Loucy (cell line): ENCODE measurements at regions not wholly inside any gene's neighbourhood (a gene's known extent, or its start where the extent isn't known, plus 50 kb on each side); places are given as distances from the start of the nearest gene placed in this dataset.

ENCODE experiments used
- CTCF ChIP-seq: fragments of 200-600 bp; sonication (generic); conservative IDR thresholded peaks from 2 replicates; pipeline ENCODE4 v1.5.1; 2014; ENCODE audit warnings: mild to moderate bottlenecking, antibody characterized with exemption, low read length
- EZH2phosphoT487 ChIP-seq: fragments of 200-600 bp; IDR thresholded peaks from 2 replicates; pipeline ENCODE4 v1.6.1; 2018; ENCODE audit warnings: antibody characterized with exemption, mild to moderate bottlenecking, moderate library complexity, borderline replicate concordance

DNA sequence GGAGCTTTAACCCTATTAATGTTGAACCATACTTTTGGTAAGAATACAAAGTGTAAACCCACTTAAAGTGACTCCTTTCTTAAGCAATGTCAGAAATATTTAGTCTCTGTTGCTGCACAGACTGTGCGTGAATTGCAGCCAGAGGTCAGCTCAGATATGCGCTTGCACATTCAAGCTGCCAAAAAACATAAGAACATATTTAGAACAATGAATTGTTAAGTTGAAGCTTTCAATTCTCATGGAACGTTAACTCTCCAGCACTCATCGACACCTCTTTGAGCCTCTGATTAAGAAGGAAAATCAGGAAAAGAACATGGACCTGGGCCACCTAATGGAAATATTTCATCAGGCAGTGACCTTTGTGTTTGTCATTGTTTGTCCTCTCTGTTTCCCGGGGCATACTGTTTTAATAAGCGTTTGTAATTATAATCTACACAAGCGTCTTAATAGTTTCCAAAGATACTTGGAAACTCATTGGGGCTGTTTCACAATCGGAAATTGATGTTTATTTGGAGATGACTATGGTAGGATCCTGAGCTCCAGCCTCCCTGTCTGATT lies 193.0 kb upstream of the CELF2 start:
- TF ChIP-seq CTCF (no peak), EZH2phosphoT487 (no peak)
